Activated naive CD8-positive, alpha-beta T cell (primary cell): ENCODE measurements at regions not wholly inside any gene's neighbourhood (a gene's known extent, or its start where the extent isn't known, plus 50 kb on each side); places are given as distances from the start of the nearest gene placed in this dataset.
"Not testable (repeated sequence)": the region's sequence is repeated elsewhere in the genome, so short reads cannot be mapped to it uniquely, and the experiment has no call there.

Experiments used
- H3K27ac Mint-ChIP-seq: one replicate; pipeline ENCODE4 v1.8.0; 2021; ENCODE audit warnings: mixed read lengths
- H3K27me3 Mint-ChIP-seq: one replicate; pipeline ENCODE4 v1.8.0; 2021; ENCODE audit warnings: mixed read lengths
- H3K36me3 Mint-ChIP-seq: one replicate; pipeline ENCODE4 v1.8.0; 2021; ENCODE audit warnings: mixed read lengths
- H3K4me1 Mint-ChIP-seq: one replicate; pipeline ENCODE4 v1.8.0; 2021; ENCODE audit warnings: low read depth, mixed read lengths
- H3K4me3 Mint-ChIP-seq: one replicate; pipeline ENCODE4 v1.8.0; 2021; ENCODE audit warnings: mild to moderate bottlenecking, mixed read lengths
- H3K9me3 Mint-ChIP-seq: one replicate; pipeline ENCODE4 v1.8.0; 2021; ENCODE audit warnings: low read depth, mixed read lengths

DNA sequence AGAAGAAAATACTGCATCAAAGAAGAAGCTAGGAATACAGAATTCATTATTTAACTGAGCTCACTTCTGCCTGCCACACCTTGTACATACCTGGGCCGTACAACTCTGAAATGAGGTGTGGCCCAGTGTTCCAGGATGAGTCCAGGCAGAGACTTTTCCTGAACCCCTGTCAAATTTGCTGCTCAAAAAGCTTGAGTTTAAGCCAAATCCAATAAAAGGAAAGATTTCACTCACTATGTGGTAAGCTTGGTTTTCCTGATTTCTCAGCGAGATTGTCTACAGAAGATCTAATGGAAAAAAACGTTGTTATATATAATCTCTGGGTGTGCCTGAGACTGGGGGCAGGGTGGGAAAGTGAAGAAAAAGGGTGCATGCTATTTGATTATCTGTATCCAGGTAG lies 72.1 kb upstream of the EGFR start:
- Mint-ChIP-seq H3K36me3 (no peaks in the 10 kb centered on the region), H3K4me1 (no peaks in the 10 kb centered on the region)

DNA sequence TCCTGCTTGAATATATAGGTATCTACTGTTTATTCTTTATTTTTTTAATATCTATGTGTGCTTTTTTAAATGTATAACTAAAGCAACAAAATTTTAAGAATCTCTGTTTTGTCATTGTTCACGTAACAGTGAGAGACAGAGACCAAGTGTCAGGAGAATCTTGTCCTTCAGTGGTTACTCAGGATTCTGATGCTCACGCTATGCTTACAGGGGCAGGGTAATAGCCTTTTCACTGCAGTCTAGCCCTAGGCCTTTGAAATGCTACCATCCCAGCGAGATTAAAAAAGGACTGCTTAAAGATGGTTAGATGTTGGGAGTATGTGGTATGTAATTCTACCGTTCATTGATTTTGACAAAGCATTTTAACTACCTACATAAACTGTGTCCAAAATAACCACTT lies 71.6 kb upstream of the EGFR start:
- H3K9me3 Mint-ChIP-seq = peaks cover 7% of the 10 kb centered on the region
- H3K4me3 Mint-ChIP-seq = no peak overlapping the region
- no peaks in the 10 kb centered on the region for H3K27me3 Mint-ChIP-seq
- no peaks in the 10 kb centered on the region for H3K4me1 Mint-ChIP-seq
- H3K36me3 Mint-ChIP-seq = no peaks in the 10 kb centered on the region
- H3K27ac Mint-ChIP-seq = no peak overlapping the region

More for the DNA sequence above, 72.1 kb upstream of the EGFR start:
- peaks cover 7% of the 10 kb centered on the region for H3K9me3 Mint-ChIP-seq
- H3K27ac Mint-ChIP-seq = no peak overlapping the region
- H3K27me3 Mint-ChIP-seq = no peaks in the 10 kb centered on the region
- no peak overlapping the region for H3K4me3 Mint-ChIP-seq

DNA sequence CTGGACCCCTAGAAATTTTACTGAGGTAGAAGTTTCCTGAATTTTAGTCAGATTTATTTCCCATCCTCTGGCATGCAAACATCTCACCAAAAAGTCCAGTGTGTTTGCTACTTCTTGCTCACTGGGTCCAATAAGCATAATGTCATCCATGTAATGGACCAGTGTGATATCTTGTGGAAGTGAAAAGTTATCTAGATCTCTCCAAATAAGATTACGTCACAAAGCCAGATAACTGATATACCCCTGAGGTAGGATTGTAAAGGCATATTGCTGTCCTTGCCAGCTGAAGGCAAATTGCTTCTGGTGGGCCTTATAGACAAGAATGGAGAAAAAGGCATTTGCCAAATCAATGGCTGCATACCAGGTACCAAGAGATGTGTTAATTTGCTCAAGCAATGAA lies 69.3 kb upstream of the EGFR start:
- not testable (repeated sequence) for H3K27me3 Mint-ChIP-seq, H3K4me1 Mint-ChIP-seq, H3K9me3 Mint-ChIP-seq, H3K36me3 Mint-ChIP-seq, H3K27ac Mint-ChIP-seq, H3K4me3 Mint-ChIP-seq

DNA sequence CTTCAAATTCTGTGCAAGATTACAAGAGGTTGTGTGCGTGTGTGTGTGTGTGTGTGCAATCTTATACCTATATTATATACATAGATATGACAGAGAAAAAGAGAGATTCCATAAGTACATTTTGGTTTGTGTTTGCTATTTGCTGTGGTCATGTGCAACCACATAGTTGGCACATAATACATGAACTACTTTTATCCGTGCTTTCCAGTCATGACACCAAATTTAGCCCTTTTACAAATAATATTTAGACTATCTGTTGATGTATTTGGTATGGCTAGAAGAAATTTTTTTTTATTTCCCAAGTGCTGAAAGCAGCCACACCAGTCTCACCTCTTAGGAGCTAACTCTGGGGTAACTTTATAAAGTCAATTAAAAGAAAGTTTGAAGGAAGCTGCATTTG lies 63.5 kb upstream of the EGFR start:
- no peak overlapping the region for H3K27ac Mint-ChIP-seq
- no peaks in the 10 kb centered on the region for H3K9me3 Mint-ChIP-seq
- no peaks in the 10 kb centered on the region for H3K27me3 Mint-ChIP-seq
- H3K4me3 Mint-ChIP-seq = no peak overlapping the region
- H3K36me3 Mint-ChIP-seq = no peaks in the 10 kb centered on the region
- no peaks in the 10 kb centered on the region for H3K4me1 Mint-ChIP-seq

DNA sequence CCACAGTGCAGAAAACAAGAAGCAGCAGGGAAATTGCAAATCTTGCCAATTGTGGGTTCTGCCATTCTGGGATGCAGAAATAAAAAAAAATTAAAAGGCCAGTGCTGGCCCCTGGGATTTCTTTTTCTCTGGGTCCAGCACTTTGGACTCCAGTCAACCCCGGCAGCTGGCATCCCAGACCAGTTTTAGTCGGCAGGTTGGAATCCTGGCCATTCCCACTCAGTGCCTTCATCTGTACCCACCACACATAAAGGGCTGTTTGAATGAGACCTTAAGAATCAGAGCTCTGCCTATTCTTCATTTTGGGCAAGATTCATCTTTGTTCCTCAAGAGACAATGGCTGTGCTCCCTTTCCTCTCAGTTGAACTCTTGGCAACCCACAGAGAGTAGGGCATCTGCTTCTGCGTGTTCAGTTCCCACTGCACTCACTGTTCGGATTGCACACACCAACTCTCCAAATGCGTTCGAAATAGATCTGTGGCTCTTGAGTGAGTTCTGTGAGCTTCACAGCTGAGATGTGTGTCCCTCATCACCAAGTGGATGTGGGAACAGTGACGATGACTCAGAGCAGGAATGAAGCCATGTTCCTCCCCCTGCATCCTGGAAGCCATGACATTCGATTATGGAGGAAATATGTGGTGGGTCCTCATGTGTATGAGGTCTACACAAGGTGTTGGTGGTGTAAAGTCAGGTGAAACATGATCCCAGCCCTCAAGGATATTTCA lies 63.0 kb upstream of the EGFR start:
- Mint-ChIP-seq H3K36me3 (no peaks in the 10 kb centered on the region), H3K9me3 (no peaks in the 10 kb centered on the region), H3K4me3 (no peak overlapping the region)

DNA sequence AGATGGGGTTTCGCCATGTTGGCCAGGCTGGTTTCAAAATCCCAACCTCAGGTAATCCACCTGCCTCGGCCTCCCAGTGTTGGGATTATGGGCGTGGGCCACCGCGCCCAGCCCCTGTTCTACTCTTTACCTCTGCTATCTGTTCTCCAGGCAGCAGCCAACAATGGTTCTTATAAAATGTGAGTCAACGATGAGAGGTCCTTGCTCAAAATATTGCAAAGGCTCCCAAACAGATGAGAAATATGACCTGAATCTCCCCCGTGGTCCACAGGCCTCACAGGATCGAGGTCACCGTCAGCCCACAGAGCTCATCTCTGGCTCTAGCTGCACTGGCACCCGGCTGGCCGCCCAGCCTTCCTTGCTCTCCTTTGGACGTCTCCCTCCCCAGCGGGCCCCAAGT lies 62.0 kb upstream of the EGFR start:
- Mint-ChIP-seq H3K27me3 (no peaks in the 10 kb centered on the region), H3K27ac (no peak overlapping the region), H3K4me3 (no peak overlapping the region), H3K9me3 (no peaks in the 10 kb centered on the region), H3K36me3 (no peaks in the 10 kb centered on the region), H3K4me1 (no peaks in the 10 kb centered on the region)

More for the DNA sequence above, 63.0 kb upstream of the EGFR start:
- H3K4me1 Mint-ChIP-seq = no peaks in the 10 kb centered on the region
- no peak overlapping the region for H3K27ac Mint-ChIP-seq
- no peaks in the 10 kb centered on the region for H3K27me3 Mint-ChIP-seq

DNA sequence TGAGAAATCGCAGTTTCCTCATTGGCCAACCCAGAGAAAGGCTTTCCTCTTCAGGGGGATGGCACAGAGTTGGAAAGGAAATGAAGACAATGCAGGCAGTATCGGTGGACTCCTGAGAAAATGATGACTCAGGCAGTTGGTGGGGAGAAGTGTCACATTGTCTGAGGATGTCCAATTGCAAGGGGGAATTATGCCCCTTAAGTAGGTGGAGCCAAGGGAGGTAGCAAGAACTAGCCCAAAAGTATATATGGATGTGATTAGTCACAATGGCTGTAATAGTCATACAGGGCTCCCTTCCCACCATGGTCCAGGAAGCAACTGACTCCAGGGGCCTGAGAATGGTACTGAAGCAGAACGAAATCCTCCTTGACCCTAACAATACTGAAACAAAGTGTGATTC lies 58.3 kb upstream of the EGFR start:
- Mint-ChIP-seq H3K36me3 (no peaks in the 10 kb centered on the region), H3K9me3 (no peaks in the 10 kb centered on the region), H3K27ac (no peak overlapping the region), H3K4me3 (no peak overlapping the region), H3K27me3 (no peaks in the 10 kb centered on the region), H3K4me1 (no peaks in the 10 kb centered on the region)

DNA sequence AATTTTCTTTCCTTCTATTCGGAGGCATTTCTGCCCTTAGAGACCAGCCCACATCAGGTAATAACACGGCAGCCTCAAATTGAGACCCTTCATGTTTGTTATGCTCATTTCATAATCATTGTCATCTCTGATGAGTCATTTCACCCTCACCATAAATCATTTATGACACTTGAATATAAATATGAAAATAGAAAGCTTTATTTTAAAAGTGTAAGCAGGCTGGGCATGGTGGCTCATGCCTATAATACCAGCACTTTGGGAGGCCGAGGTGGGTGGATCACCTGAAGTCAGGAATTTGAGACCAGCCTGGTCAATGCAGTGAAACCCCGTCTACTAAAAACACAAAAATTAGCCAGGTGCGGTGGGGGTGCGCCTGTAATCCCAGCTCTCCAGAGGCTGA lies 57.4 kb upstream of the EGFR start:
- no peaks in the 10 kb centered on the region for H3K36me3 Mint-ChIP-seq
- H3K9me3 Mint-ChIP-seq = no peaks in the 10 kb centered on the region
- no peaks in the 10 kb centered on the region for H3K4me1 Mint-ChIP-seq
- H3K27me3 Mint-ChIP-seq = no peaks in the 10 kb centered on the region
- H3K27ac Mint-ChIP-seq = no peak overlapping the region
- no peak overlapping the region for H3K4me3 Mint-ChIP-seq

DNA sequence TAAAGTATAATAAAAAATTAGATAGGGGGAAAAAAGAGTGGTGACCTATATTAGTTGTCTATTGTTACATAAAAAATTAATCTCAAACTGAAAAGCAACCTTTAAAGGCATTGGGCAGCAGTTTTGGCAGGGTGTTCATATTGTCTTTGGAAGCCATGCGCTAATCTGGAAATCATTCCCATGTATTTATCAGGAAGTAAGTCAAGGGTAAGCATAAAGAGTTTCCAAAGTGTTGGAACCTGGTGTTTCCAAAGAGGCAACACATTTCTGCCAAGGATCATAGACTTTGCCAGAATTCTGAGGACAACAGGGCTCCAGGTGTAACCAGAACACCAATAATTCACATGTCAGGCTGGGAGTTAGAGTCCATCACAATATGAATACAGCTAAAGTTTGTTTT lies 55.7 kb upstream of the EGFR start:
- H3K36me3 Mint-ChIP-seq = no peaks in the 10 kb centered on the region
- H3K27ac Mint-ChIP-seq = no peak overlapping the region
- no peaks in the 10 kb centered on the region for H3K27me3 Mint-ChIP-seq
- H3K9me3 Mint-ChIP-seq = no peaks in the 10 kb centered on the region
- no peak overlapping the region for H3K4me3 Mint-ChIP-seq
- no peaks in the 10 kb centered on the region for H3K4me1 Mint-ChIP-seq

DNA sequence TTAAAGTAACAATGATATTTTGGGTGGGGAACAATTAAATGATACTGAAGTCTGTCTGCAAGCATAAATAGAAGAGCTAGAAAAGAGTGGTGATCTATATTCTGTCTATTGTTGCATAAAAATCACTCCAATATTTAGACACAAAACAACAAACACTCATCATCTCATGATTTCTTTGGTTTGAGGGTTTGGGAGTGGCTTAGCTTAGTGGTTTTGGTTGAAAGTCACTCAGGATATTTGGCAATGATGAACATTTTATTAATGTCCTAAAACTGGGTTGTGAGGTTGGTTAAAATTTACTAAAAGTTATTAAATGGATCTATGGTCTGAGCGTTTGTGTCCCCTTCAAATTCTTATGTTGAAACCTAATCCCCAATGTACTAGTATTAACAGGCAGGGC lies 54.7 kb upstream of the EGFR start:
- Mint-ChIP-seq H3K4me3 (no peak overlapping the region), H3K4me1 (no peaks in the 10 kb centered on the region), H3K27ac (no peak overlapping the region), H3K36me3 (no peaks in the 10 kb centered on the region), H3K27me3 (no peaks in the 10 kb centered on the region), H3K9me3 (no peaks in the 10 kb centered on the region)

DNA sequence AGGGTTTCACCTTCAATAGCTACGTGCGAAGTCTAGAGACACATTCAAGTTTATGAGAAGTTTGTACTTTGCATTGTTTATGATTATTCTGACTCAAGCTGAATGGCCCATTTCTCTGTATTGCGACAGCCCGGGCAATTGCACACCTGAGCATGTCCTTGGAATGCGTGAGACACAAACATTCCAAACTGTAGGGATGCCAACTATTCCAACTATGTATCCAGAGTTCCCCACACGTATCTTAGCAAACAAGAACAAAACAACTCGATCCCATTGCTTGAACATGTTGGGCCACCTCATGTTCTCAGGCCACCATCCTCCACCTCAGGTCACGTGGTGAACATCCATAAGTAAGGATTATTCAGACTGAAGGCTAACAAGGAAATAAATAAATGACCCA lies 51.4 kb upstream of the EGFR start:
- Mint-ChIP-seq H3K4me1 (no peaks in the 10 kb centered on the region), H3K27ac (no peak overlapping the region), H3K27me3 (peaks cover 3% of the 10 kb centered on the region), H3K4me3 (no peak overlapping the region), H3K9me3 (peaks cover 5% of the 10 kb centered on the region), H3K36me3 (no peaks in the 10 kb centered on the region)

DNA sequence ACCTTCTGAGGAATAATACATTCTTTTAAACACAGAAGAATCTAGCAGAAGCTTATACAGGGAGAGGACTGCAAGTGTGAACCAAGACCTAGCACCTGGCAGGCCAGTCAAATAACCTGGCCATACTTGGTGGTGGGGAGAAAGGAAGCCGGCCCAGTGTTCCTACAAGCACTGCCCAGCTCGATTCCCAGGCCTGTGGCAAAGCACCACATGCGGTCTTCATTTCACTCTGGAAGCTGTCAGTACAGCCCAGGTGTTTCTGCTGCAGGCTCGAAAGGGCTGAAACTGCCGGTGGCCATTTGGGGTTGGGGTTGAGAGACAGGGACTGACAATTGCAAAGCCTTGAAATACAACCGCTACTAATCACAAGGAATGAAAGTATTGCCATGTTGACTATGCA lies 50.8 kb upstream of the EGFR start:
- Mint-ChIP-seq H3K9me3 (peaks cover 10% of the 10 kb centered on the region), H3K4me3 (no peak overlapping the region), H3K36me3 (no peaks in the 10 kb centered on the region), H3K4me1 (no peaks in the 10 kb centered on the region), H3K27ac (no peak overlapping the region), H3K27me3 (peaks cover 4% of the 10 kb centered on the region)
